Calu3 (cell line): ENCODE measurements at regions not wholly inside any gene's neighbourhood (a gene's known extent, or its start where the extent isn't known, plus 50 kb on each side); places are given as distances from the start of the nearest gene placed in this dataset.

Experiments used
- BruUV-seq: library from RNA; stranded (reverse); fragments of 400-500 nt; replicated peaks from 2 replicates; lab custom pipeline; 2021; lab: Mats Ljungman, UMichigan
- CTCF ChIA-PET: fragments of 300-600 bp; sonication (Branson Sonifier 250); formaldehyde crosslinking; loops from one replicate; lab custom pipeline; 2022; ENCODE audit warnings: antibody characterized with exemption; lab: Charles Lee
- DNase-seq: peaks from one replicate; pipeline ENCODE4 v3.0.0; 2022
- H3K27ac Mint-ChIP-seq: one replicate; pipeline ENCODE4 v1.8.0; 2022; ENCODE audit warnings: mixed read lengths; ENCODE audit not compliant: unreplicated experiment
- H3K27me3 Mint-ChIP-seq: one replicate; pipeline ENCODE4 v1.8.0; 2022; ENCODE audit warnings: mixed read lengths; ENCODE audit not compliant: unreplicated experiment
- H3K36me3 Mint-ChIP-seq: one replicate; pipeline ENCODE4 v1.8.0; 2022; ENCODE audit warnings: mild to moderate bottlenecking, moderate library complexity, mixed read lengths; ENCODE audit not compliant: insufficient read depth, unreplicated experiment
- H3K4me1 Mint-ChIP-seq: one replicate; pipeline ENCODE4 v1.8.0; 2022; ENCODE audit warnings: mild to moderate bottlenecking, low read depth, mixed read lengths; ENCODE audit not compliant: unreplicated experiment
- H3K4me3 Mint-ChIP-seq: one replicate; pipeline ENCODE4 v1.8.0; 2022; ENCODE audit warnings: mild to moderate bottlenecking, low read depth, moderate library complexity, mixed read lengths; ENCODE audit not compliant: unreplicated experiment
- H3K9me3 Mint-ChIP-seq: one replicate; pipeline ENCODE4 v1.8.0; 2022; ENCODE audit warnings: low read depth, mixed read lengths; ENCODE audit not compliant: unreplicated experiment
- CTCF ChIP-seq: fragments of 200-600 bp; IDR thresholded peaks from one replicate; pipeline ENCODE4 v1.8.0; 2022; ENCODE audit warnings: antibody characterized with exemption; ENCODE audit not compliant: unreplicated experiment
- intact Hi-C: fragments of 100-400 bp; cut with micrococcal nuclease; formaldehyde crosslinking; loops from one replicate; pipeline ENCODE4 v1.10.0; 2022; ENCODE audit not compliant: unreplicated experiment

DNA sequence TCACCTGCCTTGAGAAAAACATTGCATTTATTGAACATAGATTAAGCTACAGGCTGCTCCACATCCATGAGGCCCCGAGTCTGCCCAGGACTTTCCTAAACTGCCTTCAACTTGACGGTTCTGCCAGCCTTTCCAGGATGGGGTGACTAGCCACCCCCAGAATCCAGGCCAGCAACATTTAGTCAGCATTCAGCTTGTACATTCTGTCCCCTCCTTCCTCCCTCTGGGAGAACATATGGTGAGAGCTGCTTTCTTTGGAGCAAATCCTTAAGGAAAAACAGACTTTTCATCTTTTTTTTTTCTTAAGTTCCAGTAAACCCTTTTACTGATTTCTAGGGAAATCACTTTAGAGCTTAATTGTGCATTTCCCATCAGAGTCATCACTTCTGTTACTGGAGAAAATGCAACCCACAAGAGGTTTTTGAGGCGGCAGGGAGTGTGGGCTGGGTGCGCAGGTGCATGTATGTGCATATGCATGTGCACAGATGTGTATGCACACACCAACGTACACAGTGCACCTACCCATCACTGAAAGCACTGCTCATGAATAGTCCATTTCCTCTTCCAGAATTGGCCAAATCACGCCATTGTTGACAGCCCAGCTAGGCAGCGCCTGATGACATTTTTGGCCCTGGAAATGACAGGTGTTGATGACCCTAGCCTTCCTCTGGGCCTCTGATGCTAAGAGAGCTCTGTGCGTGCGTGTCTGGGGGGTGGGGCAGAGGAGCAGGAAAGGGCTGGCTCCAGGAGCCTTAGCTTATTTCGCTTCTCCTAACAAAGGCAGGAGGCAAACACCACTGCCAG, 145.6 kb downstream of the HSD17B3 start:
- Mint-ChIP-seq H3K27ac (no peak overlapping the region), H3K36me3 (no peaks in the 10 kb centered on the region), H3K4me3 (no peak overlapping the region), H3K27me3 (peaks cover 40% of the 10 kb centered on the region), H3K9me3 (no peaks in the 10 kb centered on the region), H3K4me1 (no peaks in the 10 kb centered on the region)
- intact Hi-C loops = no loop called here
- TF ChIP-seq CTCF = no peak
- CTCF ChIA-PET = no interaction called here
- BruUV-seq = no TSS peak
- DNase-seq = no peak

- CTCF ChIA-PET = no interaction called here
- intact Hi-C loops = no loop called here
- peaks cover 17% of the 10 kb centered on the region for H3K27me3 Mint-ChIP-seq
- TF ChIP-seq CTCF = no peak
- H3K4me3 Mint-ChIP-seq = no peak overlapping the region
- H3K36me3 Mint-ChIP-seq = no peaks in the 10 kb centered on the region
- no peak overlapping the region for H3K27ac Mint-ChIP-seq
- BruUV-seq = no TSS peak
- no peak for DNase-seq
- no peaks in the 10 kb centered on the region for H3K9me3 Mint-ChIP-seq
- no peaks in the 10 kb centered on the region for H3K4me1 Mint-ChIP-seq
Measured at GRCh38 chr9:96154081-96154480, 147.9 kb downstream of the HSD17B3 start.

DNA sequence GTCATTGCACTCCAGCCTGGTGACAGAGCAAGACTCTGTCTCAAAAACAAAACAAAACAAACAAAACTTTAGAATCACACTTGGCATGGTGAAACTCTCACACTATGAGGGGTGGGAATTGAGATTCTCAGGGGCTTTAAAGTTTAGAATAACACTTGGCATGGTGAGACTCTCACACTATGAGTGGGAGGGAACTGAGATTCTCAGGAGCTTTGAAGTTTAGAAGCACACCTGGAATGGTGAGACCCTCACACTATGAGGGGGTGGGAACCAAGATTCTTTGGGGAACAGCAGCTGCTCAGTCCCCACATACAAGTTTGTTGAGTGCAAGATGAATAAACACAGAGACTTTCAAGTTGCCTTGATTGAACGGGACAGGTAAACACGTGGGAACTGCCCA, 149.4 kb downstream of the HSD17B3 start:
- H3K9me3 Mint-ChIP-seq = no peaks in the 10 kb centered on the region
- CTCF ChIA-PET = interaction anchor here (0.8 kb wide), 1 partner anchor 9 kb away, joined by 5 read pairs; no protein-coding TSS in a partner anchor
- H3K27ac Mint-ChIP-seq = no peak overlapping the region
- DNase-seq = no peak
- no peak overlapping the region for H3K4me3 Mint-ChIP-seq
- intact Hi-C loops = no loop called here
- no peaks in the 10 kb centered on the region for H3K4me1 Mint-ChIP-seq
- H3K27me3 Mint-ChIP-seq = peaks cover 6% of the 10 kb centered on the region
- TF ChIP-seq CTCF = no peak
- BruUV-seq = no TSS peak
- no peaks in the 10 kb centered on the region for H3K36me3 Mint-ChIP-seq

DNA sequence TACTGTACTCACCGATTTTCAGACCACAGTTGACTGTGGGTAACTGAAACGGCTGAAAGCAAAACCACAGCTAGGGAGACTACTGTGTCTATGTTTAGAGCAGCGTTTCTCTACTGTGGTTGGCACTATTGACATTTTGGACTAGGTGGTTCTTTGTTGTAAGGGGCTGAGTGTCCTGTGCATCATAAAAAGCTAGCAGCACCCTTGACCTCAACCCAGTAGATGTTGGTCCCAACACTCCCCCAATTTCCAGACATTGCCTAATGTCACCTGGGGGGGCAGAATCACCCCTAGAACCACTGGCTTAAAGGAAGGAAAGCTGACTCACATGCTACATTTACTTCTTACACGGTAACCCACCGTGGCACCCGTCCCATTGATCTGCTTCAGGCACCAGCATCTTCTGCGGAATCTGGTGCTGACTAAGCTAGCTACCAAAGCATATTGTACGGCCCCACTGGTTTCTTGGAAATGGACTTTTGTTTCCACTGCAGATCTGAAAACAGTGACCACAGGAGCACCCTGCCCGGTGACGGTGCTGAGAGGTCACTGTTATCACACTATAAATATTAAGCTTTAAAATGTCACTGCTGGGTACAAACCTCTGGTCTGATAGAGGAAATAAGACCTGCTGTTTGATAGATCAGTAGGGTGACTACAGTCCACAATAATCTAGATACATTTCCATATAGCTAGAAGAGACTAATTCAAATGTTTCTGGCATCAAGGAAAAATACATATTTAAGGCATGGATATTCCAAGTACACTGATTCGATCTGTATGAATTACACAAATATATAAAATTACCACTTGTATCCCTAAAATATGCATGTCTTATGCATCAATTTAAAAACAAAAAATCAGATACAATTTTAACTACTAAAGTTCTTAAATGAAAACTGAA, 151.4 kb downstream of the HSD17B3 start:
- H3K4me1 Mint-ChIP-seq = no peaks in the 10 kb centered on the region
- no peaks in the 10 kb centered on the region for H3K27me3 Mint-ChIP-seq
- H3K9me3 Mint-ChIP-seq = no peaks in the 10 kb centered on the region
- BruUV-seq = no TSS peak
- intact Hi-C loops = no loop called here
- H3K36me3 Mint-ChIP-seq = no peaks in the 10 kb centered on the region
- DNase-seq = no peak
- H3K4me3 Mint-ChIP-seq = no peak overlapping the region
- CTCF ChIA-PET = no interaction called here
- no peak for TF ChIP-seq CTCF
- H3K27ac Mint-ChIP-seq = no peak overlapping the region
